IMR-90 (cell line): ENCODE measurements at regions not wholly inside any gene's neighbourhood (a gene's known extent, or its start where the extent isn't known, plus 50 kb on each side); places are given as distances from the start of the nearest gene placed in this dataset.

Source experiments
- ATAC-seq: fragments of 200-7000 bp; cut with Tn5 transposase; 2 replicates; pipeline ENCODE4 v1.9.1; 2020; ENCODE audit warnings: low read depth, mild to moderate bottlenecking, moderate library complexity
- BruUV-seq: library from RNA; stranded (reverse); fragments of 400-500 nt; replicated peaks from 2 replicates; lab custom pipeline; 2021; lab: Mats Ljungman, UMichigan
- CTCF ChIA-PET: fragments of 300-600 bp; formaldehyde crosslinking; extraction: SDS; loops from one replicate; lab custom pipeline; 2021; ENCODE audit warnings: antibody characterized with exemption; lab: Yijun Ruan, JAX
- POLR2A ChIA-PET: fragments of 300-600 bp; sonication (Branson Sonifier 250); formaldehyde crosslinking; loops from one replicate; lab custom pipeline; 2022; ENCODE audit warnings: antibody characterized with exemption; ENCODE audit not compliant: unreplicated experiment; lab: Charles Lee
- DNase-seq: peaks from one replicate; pipeline ENCODE4 v3.0.0; 2013
- H2AFZ ChIP-seq: replicated peaks from 2 replicates; pipeline ENCODE3; 2013; ENCODE audit warnings: low read length, mild to moderate bottlenecking; ENCODE audit not compliant: poor library complexity
- H2AK5ac ChIP-seq: 2 replicates; pipeline ENCODE4 v1.6.1; 2013; ENCODE audit warnings: low read depth, low read length, inconsistent platforms
- H2AK9ac ChIP-seq: replicated peaks from 2 replicates; pipeline ENCODE3; 2013; ENCODE audit warnings: mild to moderate bottlenecking, low read depth, low read length, moderate library complexity; ENCODE audit not compliant: poor library complexity
- H2BK120ac ChIP-seq: 2 replicates; pipeline ENCODE4 v1.6.1; 2013; ENCODE audit warnings: low read depth, low read length, inconsistent platforms
- H2BK15ac ChIP-seq: 3 replicates; pipeline ENCODE4 v1.6.1; 2013; ENCODE audit warnings: low read depth, low read length, inconsistent platforms
- H2BK20ac ChIP-seq: 2 replicates; pipeline ENCODE4 v1.6.1; 2013; ENCODE audit warnings: low read depth, mild to moderate bottlenecking, inconsistent platforms, low read length, moderate library complexity
- H2BK5ac ChIP-seq: 2 replicates; pipeline ENCODE4 v1.6.1; 2013; ENCODE audit warnings: mild to moderate bottlenecking, low read depth, low read length, inconsistent platforms; ENCODE audit not compliant: poor library complexity, severe bottlenecking
- H3K14ac ChIP-seq: replicated peaks from 2 replicates; pipeline ENCODE4 v1.6.1; 2013; ENCODE audit warnings: low read depth, low read length, inconsistent platforms
- H3K18ac ChIP-seq: 2 replicates; pipeline ENCODE4 v1.6.1; 2013; ENCODE audit warnings: low read depth, low read length, control low read depth
- H3K23ac ChIP-seq: 2 replicates; pipeline ENCODE4 v1.6.1; 2013; ENCODE audit warnings: low read depth, low read length, inconsistent platforms
- H3K27ac ChIP-seq: 2 replicates; pipeline ENCODE4 v1.5.1; 2013; ENCODE audit warnings: mild to moderate bottlenecking, control low read depth, low read length; ENCODE audit not compliant: insufficient read depth
- H3K27me3 ChIP-seq: 2 replicates; pipeline ENCODE4 v1.6.1; 2013; ENCODE audit warnings: low read length; ENCODE audit not compliant: control insufficient read depth, insufficient read depth
- H3K36me3 ChIP-seq: 2 replicates; pipeline ENCODE4 v1.6.1; 2013; ENCODE audit warnings: low read length, mixed read lengths; ENCODE audit not compliant: control insufficient read depth, insufficient read depth
- H3K4ac ChIP-seq: 2 replicates; pipeline ENCODE4 v1.6.1; 2013; ENCODE audit warnings: low read depth, low read length, inconsistent platforms
- H3K4me1 ChIP-seq: 2 replicates; pipeline ENCODE4 v1.6.1; 2013; ENCODE audit warnings: low read length, mixed read lengths; ENCODE audit not compliant: control insufficient read depth, insufficient read depth
- H3K4me2 ChIP-seq: 2 replicates; pipeline ENCODE4 v1.6.1; 2013; ENCODE audit warnings: low read depth, mild to moderate bottlenecking, control low read depth, low read length, moderate library complexity
- H3K4me3 ChIP-seq: 2 replicates; pipeline ENCODE4 v1.5.1; 2013; ENCODE audit warnings: low read depth, mild to moderate bottlenecking, control low read depth, low read length, moderate library complexity; ENCODE audit not compliant: insufficient read depth
- H3K56ac ChIP-seq: 2 replicates; pipeline ENCODE4 v1.6.1; 2013; ENCODE audit warnings: low read length, inconsistent platforms; ENCODE audit not compliant: insufficient read depth; ENCODE audit errors: extremely low read depth
- H3K79me1 ChIP-seq, 2 experiments: 2 replicates each; pipeline ENCODE4 v1.6.1; 2013; ENCODE audit warnings: low read length in 2 of 2, inconsistent platforms in 1 of 2, low read depth in 1 of 2
- H3K9ac ChIP-seq: 2 replicates; pipeline ENCODE4 v1.6.1; 2013; ENCODE audit warnings: low read depth, low read length, control low read depth
- H3K9me1 ChIP-seq: 2 replicates; pipeline ENCODE4 v1.6.1; 2013; ENCODE audit warnings: low read length, inconsistent platforms; ENCODE audit not compliant: insufficient read depth
- H3K9me3 ChIP-seq: 2 replicates; pipeline ENCODE4 v1.6.1; 2013; ENCODE audit warnings: low read length; ENCODE audit not compliant: control insufficient read depth, insufficient read depth
- H4K20me1 ChIP-seq: 2 replicates; pipeline ENCODE4 v1.6.1; 2013; ENCODE audit warnings: low read length, inconsistent platforms; ENCODE audit not compliant: insufficient read depth
- H4K5ac ChIP-seq: 2 replicates; pipeline ENCODE4 v1.6.1; 2013; ENCODE audit warnings: mild to moderate bottlenecking, low read depth, low read length, control low read depth
- H4K8ac ChIP-seq, 2 experiments: 2 replicates each; pipeline ENCODE4 v1.6.1; 2013; ENCODE audit warnings: low read depth in 2 of 2, low read length in 2 of 2, control low read depth in 1 of 2, inconsistent platforms in 1 of 2
- H4K91ac ChIP-seq: 2 replicates; pipeline ENCODE4 v1.6.1; 2013; ENCODE audit warnings: low read depth, low read length, inconsistent platforms; ENCODE audit not compliant: insufficient read depth
- CTCF ChIP-seq: conservative IDR thresholded peaks from 2 replicates; pipeline ENCODE4 v1.5.1; 2012; ENCODE audit warnings: mild to moderate bottlenecking, low read depth, low read length, improper control_type of control experiment
- FOS ChIP-seq: fragments of 150-350 bp; IDR thresholded peaks from 2 replicates; pipeline ENCODE4 v1.6.1; 2016; ENCODE audit warnings: low read depth, low read length
- MAZ ChIP-seq: IDR thresholded peaks from 2 replicates; pipeline ENCODE4 v1.6.1; 2012; ENCODE audit warnings: low read depth, mild to moderate bottlenecking, low read length, improper control_type of control experiment, moderate library complexity, borderline replicate concordance
- NFE2L2 ChIP-seq: fragments of 150-350 bp; IDR thresholded peaks from 2 replicates; pipeline ENCODE4 v1.6.1; 2016; ENCODE audit warnings: low read depth, mild to moderate bottlenecking, low read length
- POLR2A ChIP-seq: IDR thresholded peaks from 2 replicates; pipeline ENCODE4 v1.6.1; 2012; ENCODE audit warnings: mild to moderate bottlenecking, low read depth, low read length
- RCOR1 ChIP-seq: IDR thresholded peaks from 2 replicates; pipeline ENCODE4 v1.6.1; 2012; ENCODE audit warnings: mild to moderate bottlenecking, low read length, improper control_type of control experiment; ENCODE audit not compliant: insufficient replicate concordance
- RFX5 ChIP-seq: IDR thresholded peaks from 2 replicates; pipeline ENCODE4 v1.8.0; 2012; ENCODE audit warnings: low read depth, mild to moderate bottlenecking, low read length, moderate library complexity
- USF2 ChIP-seq: fragments of 150-350 bp; IDR thresholded peaks from 2 replicates; pipeline ENCODE4 v1.6.1; 2017; ENCODE audit warnings: mild to moderate bottlenecking, antibody characterized with exemption, low read length, low read depth
- WGBS, 2 experiments: methylation state at CpG; one replicate each; pipeline versions ENCODE4 v1.1.5 to v1.1.7; 2013; ENCODE audit warnings: missing lambda C conversion rate in 2 of 2; ENCODE audit not compliant: insufficient read length in 1 of 2; ENCODE audit errors: extremely low coverage in 2 of 2; 5-methylcytosine and 5-hydroxymethylcytosine counted together
- dilution Hi-C: fragments of 300-500 bp; cut with HindIII; formaldehyde crosslinking; loops from one replicate; pipeline ENCODE4 v1.14.3; 2018; ENCODE audit warnings: low sequenced_read_pairs; ENCODE audit not compliant: unreplicated experiment
- in situ Hi-C: fragments of 300-500 bp; cut with MboI; formaldehyde crosslinking; loops from 3 replicates; pipeline ENCODE4 v1.14.3; 2019; ENCODE audit warnings: low sequenced_read_pairs, inconsistent platforms, mixed read lengths
- intact Hi-C: fragments of 100-400 bp; cut with micrococcal nuclease; formaldehyde crosslinking; loops from 2 replicates; pipeline ENCODE4 v1.10.0; 2022

- dilution Hi-C loops (no loop called here), in situ Hi-C loops (no loop called here), intact Hi-C loops (no loop called here)
- H2BK15ac ChIP-seq: no peak overlapping the region
- no peak overlapping the region for H2BK20ac ChIP-seq
- no peak overlapping the region for H3K27ac ChIP-seq
- H4K20me1 ChIP-seq: no peaks in the 10 kb centered on the region
- ATAC-seq (no peak), DNase-seq (no peak)
- H2AK5ac ChIP-seq: no peak overlapping the region
- peaks cover 10% of the 10 kb centered on the region; the same call in 1 of the 2 replicates for H3K9me3 ChIP-seq
- H2AK9ac ChIP-seq: no peak overlapping the region
- ChIA-PET POLR2A (no interaction called here), CTCF (interaction anchor here (0.6 kb wide), 1 partner anchor 905 kb away, joined by 5 read pairs; no protein-coding TSS in a partner anchor)
- no peak overlapping the region for H4K8ac ChIP-seq
- TF ChIP-seq RFX5 (no peak), USF2 (no peak), NFE2L2 (no peak), POLR2A (no peak), RCOR1 (no peak), CTCF (no peak), MAZ (no peak), FOS (no peak)
- H3K4ac ChIP-seq: no peak overlapping the region
- no peak overlapping the region for H3K9ac ChIP-seq
- H3K9me1 ChIP-seq: no peaks in the 10 kb centered on the region
- H4K5ac ChIP-seq: no peak overlapping the region
- H2BK5ac ChIP-seq: no peak overlapping the region
- no peaks in the 10 kb centered on the region for H3K4me1 ChIP-seq
- no peak overlapping the region for H2BK120ac ChIP-seq
- no peaks in the 10 kb centered on the region for H3K27me3 ChIP-seq
- no peak overlapping the region for H3K14ac ChIP-seq
- no peak overlapping the region for H2AFZ ChIP-seq
- H3K4me2 ChIP-seq: no peak overlapping the region
- no peak overlapping the region for H4K91ac ChIP-seq
- H3K23ac ChIP-seq: no peak overlapping the region
- no peaks in the 10 kb centered on the region for H3K36me3 ChIP-seq
- no peak overlapping the region for H3K56ac ChIP-seq
- WGBS, 2 experiments: no CpG with 5 or more reads among the region's 6 CpGs
- no TSS peak for BruUV-seq
- H3K18ac ChIP-seq: no peak overlapping the region
- H3K4me3 ChIP-seq: no peak overlapping the region
- no peaks in the 10 kb centered on the region for H3K79me1 ChIP-seq
Observed at GRCh38 chr6:166810864-166811263, 145.5 kb downstream of the RNASET2 start.
